SU-DHL-6 (cell line): ENCODE measurements at regions not wholly inside any gene's neighbourhood (a gene's known extent, or its start where the extent isn't known, plus 50 kb on each side); places are given as distances from the start of the nearest gene placed in this dataset.

ENCODE experiments used
- EZH2phosphoT487 ChIP-seq: fragments of 200-600 bp; sonication (generic), shearing (Covaris generic); conservative IDR thresholded peaks from 2 replicates; pipeline ENCODE4 v1.6.1; 2018; ENCODE audit warnings: mild to moderate bottlenecking, antibody characterized with exemption, low read length, moderate library complexity, mixed read lengths
- TF ChIP-seq, protein P1 (sequence below): fragments of 200-600 bp; sonication (generic); IDR thresholded peaks from one replicate; pipeline ENCODE4 v1.5.1; 2017; ENCODE audit warnings: antibody characterized with exemption, mild to moderate bottlenecking, low read length, moderate library complexity; ENCODE audit not compliant: insufficient read depth, poor library complexity, severe bottlenecking

DNA sequence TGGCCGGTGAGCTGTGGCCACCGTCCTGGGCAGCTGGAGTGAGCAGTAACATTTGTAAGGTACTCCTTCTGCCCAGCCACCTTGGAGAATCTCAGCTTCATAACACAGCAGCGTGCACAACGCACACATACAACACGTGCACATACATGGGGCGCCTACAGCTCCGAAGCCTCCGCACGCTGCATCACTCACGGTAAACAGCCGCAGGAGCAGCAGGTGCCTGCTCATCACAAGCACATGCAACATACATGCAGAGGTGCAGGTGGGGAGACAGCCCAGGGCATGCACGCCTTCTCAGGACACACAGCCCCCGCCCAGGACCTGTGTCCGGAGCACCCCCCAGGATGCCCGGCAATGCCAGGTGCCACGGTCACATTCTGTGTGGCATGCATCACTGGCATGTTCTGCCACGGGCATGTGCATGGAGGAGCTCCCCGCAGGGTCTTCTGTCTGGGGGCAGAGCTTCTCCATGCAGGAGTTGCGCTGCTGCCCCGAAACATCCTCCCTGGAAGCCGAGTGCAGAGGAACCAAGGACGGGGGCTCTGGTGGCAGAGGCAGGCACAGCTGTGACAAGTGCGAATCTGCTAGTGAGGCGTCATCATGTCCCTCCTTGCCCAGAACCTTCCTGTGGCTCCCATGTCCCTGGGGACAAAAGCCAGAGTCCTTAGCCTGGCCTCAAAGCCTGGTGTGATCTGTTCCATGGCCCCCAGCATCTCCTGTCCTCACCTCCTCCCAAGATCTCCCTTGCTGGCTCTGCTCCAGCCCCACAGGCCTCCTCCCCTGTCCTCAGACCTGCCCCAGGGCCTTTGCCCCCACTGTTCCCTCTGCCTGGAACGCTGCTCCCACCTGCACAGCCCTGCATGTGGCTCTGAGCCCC is 184.0 kb upstream of the GSE1 start:
- TF ChIP-seq, protein P1, sequence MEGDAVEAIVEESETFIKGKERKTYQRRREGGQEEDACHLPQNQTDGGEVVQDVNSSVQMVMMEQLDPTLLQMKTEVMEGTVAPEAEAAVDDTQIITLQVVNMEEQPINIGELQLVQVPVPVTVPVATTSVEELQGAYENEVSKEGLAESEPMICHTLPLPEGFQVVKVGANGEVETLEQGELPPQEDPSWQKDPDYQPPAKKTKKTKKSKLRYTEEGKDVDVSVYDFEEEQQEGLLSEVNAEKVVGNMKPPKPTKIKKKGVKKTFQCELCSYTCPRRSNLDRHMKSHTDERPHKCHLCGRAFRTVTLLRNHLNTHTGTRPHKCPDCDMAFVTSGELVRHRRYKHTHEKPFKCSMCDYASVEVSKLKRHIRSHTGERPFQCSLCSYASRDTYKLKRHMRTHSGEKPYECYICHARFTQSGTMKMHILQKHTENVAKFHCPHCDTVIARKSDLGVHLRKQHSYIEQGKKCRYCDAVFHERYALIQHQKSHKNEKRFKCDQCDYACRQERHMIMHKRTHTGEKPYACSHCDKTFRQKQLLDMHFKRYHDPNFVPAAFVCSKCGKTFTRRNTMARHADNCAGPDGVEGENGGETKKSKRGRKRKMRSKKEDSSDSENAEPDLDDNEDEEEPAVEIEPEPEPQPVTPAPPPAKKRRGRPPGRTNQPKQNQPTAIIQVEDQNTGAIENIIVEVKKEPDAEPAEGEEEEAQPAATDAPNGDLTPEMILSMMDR: no peak
- no peak for TF ChIP-seq EZH2phosphoT487
